ENCODE measurements at regions not wholly inside any gene's neighbourhood (a gene's known extent, or its start where the extent isn't known, plus 50 kb on each side); places are given as distances from the start of the nearest gene placed in this dataset.

- H3K9me2 ChIP-seq (ENCODE audit: insufficient read depth) = no peaks in the 10 kb centered on the region; the same call in 1 of the 2 replicates
- no peak for DNase-seq
- H3K4me3 ChIP-seq = no peak overlapping the region
- no peak overlapping the region for H3K27ac ChIP-seq
- peaks cover 26% of the 10 kb centered on the region; the same call in 1 of the 2 replicates for H3K27me3 ChIP-seq (ENCODE audit: insufficient read depth, low read depth)
- H3K79me2 ChIP-seq (ENCODE audit: low read depth) = no peaks in the 10 kb centered on the region
- TF ChIP-seq EZH2 (IDR thresholded peaks at IDR 0.05; ENCODE audit: low read depth) (no peak), CTCF (conservative IDR thresholded peaks at IDR 0.05) (no peak)
- CTCF ChIA-PET = no interaction called here
- no peaks in the 10 kb centered on the region for H3K36me3 ChIP-seq (ENCODE audit: low read depth)
- POLR2A ChIA-PET (ENCODE audit: unreplicated experiment) = no interaction called here
- H3K9me3 ChIP-seq (ENCODE audit: insufficient read depth, low read depth) = no peaks in the 10 kb centered on the region
- BruUV-seq (replicated peaks) = no TSS peak
- no peak overlapping the region for H3K4me2 ChIP-seq
- intact Hi-C loops (cut with micrococcal nuclease; ENCODE audit: unreplicated experiment) = no loop called here
- no peaks in the 10 kb centered on the region for H3K4me1 ChIP-seq (replicated peaks; ENCODE audit: insufficient read depth)
- H4K20me1 ChIP-seq (ENCODE audit: insufficient read depth) = no peaks in the 10 kb centered on the region
- no peaks in the 10 kb centered on the region for H3F3A ChIP-seq (ENCODE audit: insufficient read depth, low read depth)
- no peak overlapping the region for H2AFZ ChIP-seq
Observed at GRCh38 chr1:208405014-208405413, 160.8 kb upstream of the PLXNA2 start.

- no peaks in the 10 kb centered on the region for H4K20me1 ChIP-seq (ENCODE audit: insufficient read depth)
- H2AFZ ChIP-seq = no peak overlapping the region; the same call in 1 of the 2 replicates
- no peak overlapping the region for H3K4me2 ChIP-seq
- ChIA-PET POLR2A (ENCODE audit: unreplicated experiment) (no interaction called here), CTCF (no interaction called here)
- no peak overlapping the region for H3K4me3 ChIP-seq
- BruUV-seq (replicated peaks) = no TSS peak
- no peaks in the 10 kb centered on the region for H3K36me3 ChIP-seq (ENCODE audit: low read depth)
- no peaks in the 10 kb centered on the region; the same call in 1 of the 2 replicates for H3K9me2 ChIP-seq (ENCODE audit: insufficient read depth)
- intact Hi-C loops (cut with micrococcal nuclease; ENCODE audit: unreplicated experiment) = no loop called here
- no peaks in the 10 kb centered on the region for H3K9me3 ChIP-seq (ENCODE audit: insufficient read depth, low read depth)
- TF ChIP-seq EZH2 (IDR thresholded peaks at IDR 0.05; ENCODE audit: low read depth) = no peak
- no peak for TF ChIP-seq CTCF (conservative IDR thresholded peaks at IDR 0.05)
- DNase-seq = no peak
- no peaks in the 10 kb centered on the region for H3K79me2 ChIP-seq (ENCODE audit: low read depth)
- no peaks in the 10 kb centered on the region for H3F3A ChIP-seq (ENCODE audit: insufficient read depth, low read depth)
- no peaks in the 10 kb centered on the region for H3K4me1 ChIP-seq (replicated peaks; ENCODE audit: insufficient read depth)
- H3K27me3 ChIP-seq (ENCODE audit: insufficient read depth, low read depth) = peaks cover 18% of the 10 kb centered on the region; the same call in 1 of the 2 replicates
- H3K27ac ChIP-seq = no peak overlapping the region
Observed at GRCh38 chr1:208409176-208409575, 165.0 kb upstream of the PLXNA2 start.

GRCh38 chr1:208410409-208410808 lies 166.2 kb upstream of the PLXNA2 start:
- Histone ChIP-seq H3K4me3 (no peak overlapping the region), H2AFZ (no peak overlapping the region), H4K20me1 (ENCODE audit: insufficient read depth) (no peaks in the 10 kb centered on the region), H3K9me2 (ENCODE audit: insufficient read depth) (no peaks in the 10 kb centered on the region), H3K9me3 (ENCODE audit: insufficient read depth, low read depth) (no peaks in the 10 kb centered on the region), H3K27ac (no peak overlapping the region), H3K36me3 (ENCODE audit: low read depth) (no peaks in the 10 kb centered on the region), H3K27me3 (ENCODE audit: insufficient read depth, low read depth) (peaks cover 28% of the 10 kb centered on the region; the same call in 1 of the 2 replicates), H3F3A (ENCODE audit: insufficient read depth, low read depth) (no peaks in the 10 kb centered on the region), H3K4me2 (no peak overlapping the region), H3K4me1 (replicated peaks; ENCODE audit: insufficient read depth) (no peaks in the 10 kb centered on the region), H3K79me2 (ENCODE audit: low read depth) (no peaks in the 10 kb centered on the region)
- intact Hi-C loops (cut with micrococcal nuclease; ENCODE audit: unreplicated experiment) = no loop called here
- TF ChIP-seq EZH2 (IDR thresholded peaks at IDR 0.05; ENCODE audit: low read depth) (no peak), CTCF (conservative IDR thresholded peaks at IDR 0.05) (no peak)
- ChIA-PET POLR2A (ENCODE audit: unreplicated experiment) (no interaction called here), CTCF (no interaction called here)
- no TSS peak for BruUV-seq (replicated peaks)
- DNase-seq = no peak

Data from PC-9 (cell line).